ENCODE measurements at regions not wholly inside any gene's neighbourhood (a gene's known extent, or its start where the extent isn't known, plus 50 kb on each side); places are given as distances from the start of the nearest gene placed in this dataset.

GRCh38 chr5:158322620-158323019 is 463.7 kb upstream of the CLINT1 start:
- no peak for TF ChIP-seq REST (IDR thresholded peaks at IDR 0.05; ENCODE audit: insufficient replicate concordance, low read depth)
- TF ChIP-seq POLR2AphosphoS5 (IDR thresholded peaks at IDR 0.05; ENCODE audit: low read depth), result no peak
- TF ChIP-seq CTCF (IDR thresholded peaks at IDR 0.05; ENCODE audit: insufficient read depth, low read length), result no peak
- no peak for TF ChIP-seq SPI1 (IDR thresholded peaks at IDR 0.05; ENCODE audit: borderline replicate concordance, low read depth)
- TF ChIP-seq GABPA (IDR thresholded peaks at IDR 0.05; ENCODE audit: low read depth), result no peak
- no peak overlapping the region for H3K27ac ChIP-seq (replicated peaks)

GRCh38 chr5:158320934-158321333 is 462.0 kb upstream of the CLINT1 start:
- no peak overlapping the region for H3K4me3 ChIP-seq (replicated peaks; ENCODE audit: insufficient read depth, low read length)
- H3K27ac ChIP-seq (replicated peaks), result no peak overlapping the region
- no peak for DNase-seq (ENCODE audit: low read depth in 1 of 2, low spot score in 1 of 2)
- H3K27me3 ChIP-seq (ENCODE audit: insufficient read depth, poor library complexity, severe bottlenecking), result no peaks in the 10 kb centered on the region
- no peak for TF ChIP-seq POLR2AphosphoS5 (IDR thresholded peaks at IDR 0.05; ENCODE audit: low read depth)

More at GRCh38 chr5:158322620-158323019, 463.7 kb upstream of the CLINT1 start:
- no peaks in the 10 kb centered on the region for H3K27me3 ChIP-seq (ENCODE audit: insufficient read depth, poor library complexity, severe bottlenecking)
- no peak overlapping the region for H3K4me3 ChIP-seq (replicated peaks; ENCODE audit: insufficient read depth, low read length)
- no peak for DNase-seq (ENCODE audit: low read depth in 1 of 2, low spot score in 1 of 2)

- no peak overlapping the region for H3K27ac ChIP-seq (replicated peaks)
- H3K4me3 ChIP-seq (replicated peaks; ENCODE audit: insufficient read depth, low read length), result no peak overlapping the region
- TF ChIP-seq REST (IDR thresholded peaks at IDR 0.05; ENCODE audit: insufficient replicate concordance, low read depth), result no peak
- no peak for TF ChIP-seq POLR2AphosphoS5 (IDR thresholded peaks at IDR 0.05; ENCODE audit: low read depth)
- no peak for TF ChIP-seq CTCF (IDR thresholded peaks at IDR 0.05; ENCODE audit: insufficient read depth, low read length)
- TF ChIP-seq SPI1 (IDR thresholded peaks at IDR 0.05; ENCODE audit: borderline replicate concordance, low read depth), result no peak
- TF ChIP-seq GABPA (IDR thresholded peaks at IDR 0.05; ENCODE audit: low read depth), result no peak
- no peak for DNase-seq (ENCODE audit: low read depth in 1 of 2, low spot score in 1 of 2)
- no peaks in the 10 kb centered on the region for H3K27me3 ChIP-seq (ENCODE audit: insufficient read depth, poor library complexity, severe bottlenecking)
Measured at GRCh38 chr5:158320178-158320674, 461.3 kb upstream of the CLINT1 start.

GRCh38 chr5:158317507-158317906 is 458.6 kb upstream of the CLINT1 start:
- TF ChIP-seq CTCF (IDR thresholded peaks at IDR 0.05; ENCODE audit: insufficient read depth, low read length) (no peak), POLR2AphosphoS5 (IDR thresholded peaks at IDR 0.05; ENCODE audit: low read depth) (no peak), SPI1 (IDR thresholded peaks at IDR 0.05; ENCODE audit: borderline replicate concordance, low read depth) (no peak), GABPA (IDR thresholded peaks at IDR 0.05; ENCODE audit: low read depth) (no peak), REST (IDR thresholded peaks at IDR 0.05; ENCODE audit: insufficient replicate concordance, low read depth) (no peak)
- no peak overlapping the region for H3K4me3 ChIP-seq (replicated peaks; ENCODE audit: insufficient read depth, low read length)
- H3K27ac ChIP-seq (replicated peaks), result no peak overlapping the region
- no peak for DNase-seq (ENCODE audit: low read depth in 1 of 2, low spot score in 1 of 2)
- H3K27me3 ChIP-seq (ENCODE audit: insufficient read depth, poor library complexity, severe bottlenecking), result no peaks in the 10 kb centered on the region

All from HL-60 (cell line).